ENCODE measurements at regions not wholly inside any gene's neighbourhood (a gene's known extent, or its start where the extent isn't known, plus 50 kb on each side); places are given as distances from the start of the nearest gene placed in this dataset. TPM values are rescaled to one million over a fixed set of nuclear protein-coding genes. Genes with fewer than 3 reads are reported as not detected.

Small RNA genes in the stretch of these regions (small RNA-seq; reads per million reads assigned to genes)
- gene RF00019 = not detected

All from thyroid gland (tissue), 1 donor.